ENCODE measurements at regions not wholly inside any gene's neighbourhood (a gene's known extent, or its start where the extent isn't known, plus 50 kb on each side); places are given as distances from the start of the nearest gene placed in this dataset.

DNA sequence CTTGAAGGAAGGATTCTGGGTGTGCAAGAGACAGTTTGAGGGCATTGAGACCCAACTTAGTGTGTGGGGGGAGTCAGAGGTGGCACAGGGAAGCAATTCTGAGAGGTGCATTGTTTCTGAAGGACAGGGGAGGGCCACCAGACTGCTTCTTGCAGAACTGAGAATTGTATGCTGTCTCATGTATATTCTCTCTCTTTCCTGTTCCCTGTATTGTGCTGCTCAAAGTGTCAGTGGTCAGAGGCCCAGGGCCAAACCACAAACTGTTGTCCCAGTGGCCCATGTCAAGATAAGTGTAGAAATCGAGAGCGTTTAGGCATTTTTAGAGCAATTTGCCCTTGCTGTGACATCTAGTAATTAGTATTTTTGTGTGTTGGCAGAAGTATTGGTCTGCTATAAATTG is 567.1 kb downstream of the EDEM1 start:
- no peak for TF ChIP-seq POLR2A (IDR thresholded peaks at IDR 0.05)
- TF ChIP-seq, protein P1, sequence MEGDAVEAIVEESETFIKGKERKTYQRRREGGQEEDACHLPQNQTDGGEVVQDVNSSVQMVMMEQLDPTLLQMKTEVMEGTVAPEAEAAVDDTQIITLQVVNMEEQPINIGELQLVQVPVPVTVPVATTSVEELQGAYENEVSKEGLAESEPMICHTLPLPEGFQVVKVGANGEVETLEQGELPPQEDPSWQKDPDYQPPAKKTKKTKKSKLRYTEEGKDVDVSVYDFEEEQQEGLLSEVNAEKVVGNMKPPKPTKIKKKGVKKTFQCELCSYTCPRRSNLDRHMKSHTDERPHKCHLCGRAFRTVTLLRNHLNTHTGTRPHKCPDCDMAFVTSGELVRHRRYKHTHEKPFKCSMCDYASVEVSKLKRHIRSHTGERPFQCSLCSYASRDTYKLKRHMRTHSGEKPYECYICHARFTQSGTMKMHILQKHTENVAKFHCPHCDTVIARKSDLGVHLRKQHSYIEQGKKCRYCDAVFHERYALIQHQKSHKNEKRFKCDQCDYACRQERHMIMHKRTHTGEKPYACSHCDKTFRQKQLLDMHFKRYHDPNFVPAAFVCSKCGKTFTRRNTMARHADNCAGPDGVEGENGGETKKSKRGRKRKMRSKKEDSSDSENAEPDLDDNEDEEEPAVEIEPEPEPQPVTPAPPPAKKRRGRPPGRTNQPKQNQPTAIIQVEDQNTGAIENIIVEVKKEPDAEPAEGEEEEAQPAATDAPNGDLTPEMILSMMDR (IDR thresholded peaks at IDR 0.05): no peak
